RKO (cell line): ENCODE measurements at regions not wholly inside any gene's neighbourhood (a gene's known extent, or its start where the extent isn't known, plus 50 kb on each side); places are given as distances from the start of the nearest gene placed in this dataset.

Experiments used
- DNase-seq: peaks from one replicate; pipeline ENCODE4 v3.0.0-alpha.2; 2016; ENCODE audit warnings: low spot score

DNA sequence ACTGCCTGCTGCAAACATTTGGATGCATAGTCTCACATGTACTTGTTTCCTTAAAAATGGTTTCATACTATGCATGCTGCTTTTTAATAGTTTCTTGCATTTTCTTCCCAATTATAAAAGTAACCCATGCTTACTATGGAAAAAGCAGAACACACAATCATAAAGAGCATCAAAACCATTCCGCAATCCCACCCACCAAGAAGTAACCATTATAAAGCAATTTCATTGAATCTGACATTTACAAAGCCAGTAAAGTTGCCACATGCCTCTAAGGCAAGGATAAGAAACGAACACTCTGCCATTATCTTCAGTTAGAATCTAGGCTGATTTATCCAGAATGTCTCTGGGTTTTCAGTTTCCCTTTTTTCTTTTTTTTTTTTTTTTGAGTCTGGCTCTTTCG, 92.7 kb upstream of the OSMR start:
- no peak for DNase-seq

- DNase-seq = no peak
These were observed 92.0 kb upstream of the OSMR start for GRCh38 chr5:38753776-38754175.

GRCh38 chr5:38755181-38755580, 90.6 kb upstream of the OSMR start:
- DNase-seq = peak; percentile 2

- DNase-seq = no peak
These were observed 89.7 kb upstream of the OSMR start for GRCh38 chr5:38756068-38756467.

GRCh38 chr5:38757451-38758245, 88.2 kb upstream of the OSMR start:
- no peak for DNase-seq

DNA sequence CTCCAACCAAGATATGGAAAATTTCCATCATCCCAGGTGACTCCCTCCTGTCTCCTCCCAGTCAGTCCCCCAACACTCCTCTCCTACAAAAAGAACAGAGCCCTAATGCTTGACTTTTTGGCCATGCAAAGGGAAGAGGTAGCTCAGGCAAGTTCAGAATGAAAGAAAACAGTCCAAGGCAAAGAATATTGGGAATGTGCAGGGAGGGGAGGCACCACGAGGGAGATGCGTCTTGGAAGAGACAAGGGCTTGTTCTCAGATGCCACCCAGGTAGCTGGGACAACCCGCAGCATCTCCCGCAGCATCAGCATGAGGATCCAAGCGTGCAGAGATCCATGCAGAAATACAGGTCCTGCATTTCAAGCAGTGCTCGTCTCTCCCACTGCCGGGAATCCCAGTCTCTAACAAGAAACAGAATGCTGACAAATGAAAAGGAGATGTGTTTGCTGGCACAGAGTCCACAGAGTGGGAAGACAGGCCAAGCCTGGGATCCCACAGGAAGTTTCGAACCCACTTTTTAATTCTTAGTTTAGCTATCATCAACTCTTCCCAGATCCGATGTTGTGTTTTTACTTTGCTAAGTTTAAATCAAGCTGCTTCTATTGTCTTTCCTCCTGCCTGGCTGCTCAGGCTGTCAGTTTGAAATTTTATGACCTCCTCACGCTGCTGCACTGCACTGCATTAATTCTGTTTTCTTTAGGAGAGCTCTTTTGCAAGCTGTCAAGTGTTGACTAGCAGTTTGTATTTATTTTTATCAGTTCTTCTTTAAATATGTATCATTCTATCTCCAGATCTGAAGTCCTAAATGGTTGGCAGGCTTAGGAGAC, 86.8 kb upstream of the OSMR start:
- no peak for DNase-seq

DNA sequence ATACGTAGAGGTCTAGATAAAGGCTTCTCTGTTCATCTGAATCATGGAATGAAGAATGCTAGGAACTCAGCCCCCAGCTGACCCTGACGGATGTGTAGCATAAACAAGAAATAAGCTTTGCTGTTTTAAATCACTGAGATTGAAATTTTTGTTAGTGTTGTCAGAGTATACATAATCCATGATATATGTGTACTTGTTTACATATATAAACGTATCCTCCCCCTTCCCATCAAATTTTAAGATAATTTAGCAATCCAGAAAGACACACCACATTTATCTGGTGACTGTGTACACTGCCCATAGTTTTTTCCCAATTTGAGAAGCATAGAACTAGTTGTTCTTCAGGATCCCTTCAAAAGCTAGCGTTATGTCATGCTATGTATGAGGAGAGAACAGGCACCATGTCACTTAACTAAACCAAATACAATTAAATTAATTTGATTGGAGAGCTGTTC, 80.8 kb upstream of the OSMR start:
- no peak for DNase-seq

DNA sequence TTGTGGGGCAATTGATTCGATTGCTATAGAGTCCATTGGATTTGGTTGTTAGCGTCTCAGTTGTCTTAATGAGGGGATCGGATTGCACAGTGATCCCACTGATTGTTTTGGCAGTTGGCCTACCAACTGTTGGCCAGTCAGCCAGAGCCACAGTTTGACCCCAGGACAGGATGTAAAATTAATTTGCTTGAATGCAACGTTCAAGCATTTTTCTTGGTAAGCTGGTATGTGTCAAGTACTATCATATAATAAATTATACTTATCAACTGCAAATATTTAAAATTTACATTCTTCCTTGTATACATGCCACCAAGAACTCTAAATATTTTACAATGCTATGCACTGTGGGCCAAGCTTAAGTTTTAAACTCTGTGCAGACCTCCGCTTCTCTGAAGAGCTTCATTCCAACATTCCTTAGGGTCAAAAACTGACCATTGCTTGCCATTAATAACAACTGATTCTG, 80.4 kb upstream of the OSMR start:
- no peak for DNase-seq

- DNase-seq = no peak
These were observed 79.7 kb upstream of the OSMR start for GRCh38 chr5:38766151-38766550.

GRCh38 chr5:38768412-38769211, 77.2 kb upstream of the OSMR start:
- no peak for DNase-seq

GRCh38 chr5:38772471-38772870, 73.3 kb upstream of the OSMR start:
- DNase-seq = no peak

DNA sequence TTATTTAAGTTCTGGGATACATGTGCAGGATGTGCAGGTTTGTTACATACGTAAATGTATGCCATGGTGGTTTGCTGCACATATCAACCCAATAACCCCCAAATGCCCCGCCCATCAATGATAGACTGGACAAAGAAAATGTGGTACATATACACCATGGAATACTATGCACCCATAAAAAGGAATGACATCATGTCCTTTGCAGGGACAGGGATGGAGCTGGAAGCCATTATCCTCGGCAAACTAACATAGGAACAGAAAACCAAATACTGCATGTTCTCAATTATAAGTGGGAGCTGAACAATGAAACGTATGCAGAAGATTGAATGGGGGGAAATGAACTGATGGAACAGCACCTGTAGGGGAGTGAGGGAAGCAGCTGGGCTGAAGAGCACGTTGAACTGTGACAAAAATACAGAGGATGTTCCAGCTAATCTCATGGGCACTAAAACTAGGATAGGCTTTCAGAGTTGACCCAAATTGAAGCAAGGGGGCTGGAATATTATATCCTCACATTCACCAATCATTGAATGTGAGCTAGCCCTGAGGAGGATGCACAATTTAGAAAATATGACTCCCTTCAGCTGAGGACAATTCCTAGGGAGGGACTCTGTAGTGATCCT, 70.5 kb upstream of the OSMR start:
- no peak for DNase-seq

- no peak for DNase-seq
These were observed 69.5 kb upstream of the OSMR start for GRCh38 chr5:38776149-38776896.

- DNase-seq = no peak
These were observed 68.7 kb upstream of the OSMR start for GRCh38 chr5:38777111-38777510.

GRCh38 chr5:38780316-38780715, 65.5 kb upstream of the OSMR start:
- DNase-seq = no peak

- DNase-seq = peak; percentile 3
These were observed 64.9 kb upstream of the OSMR start for GRCh38 chr5:38780945-38781344.

GRCh38 chr5:38782180-38782835, 63.5 kb upstream of the OSMR start:
- no peak for DNase-seq

GRCh38 chr5:38783011-38783561, 62.7 kb upstream of the OSMR start:
- no peak for DNase-seq

DNA sequence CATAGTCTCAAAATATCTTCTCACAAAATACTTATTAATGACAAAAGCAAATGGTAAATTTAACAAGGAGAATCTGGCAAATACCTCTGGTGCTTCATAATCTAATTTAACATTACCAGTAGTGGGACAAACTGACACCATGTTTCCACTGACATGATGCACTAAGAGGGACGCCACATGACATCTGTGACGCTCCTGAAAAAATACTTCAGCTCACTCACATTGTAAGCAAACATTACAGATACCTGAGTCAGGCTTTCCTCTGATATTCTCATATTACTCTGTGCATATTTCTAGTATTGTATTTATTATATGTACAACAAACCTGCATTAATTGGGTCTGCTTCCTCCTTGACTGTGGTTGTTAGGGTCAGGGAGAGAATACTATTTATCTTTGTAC, 56.7 kb upstream of the OSMR start:
- DNase-seq = no peak

GRCh38 chr5:38789777-38790176, 56.0 kb upstream of the OSMR start:
- DNase-seq = no peak
